Endothelial cell of umbilical vein (primary cell): ENCODE measurements at regions not wholly inside any gene's neighbourhood (a gene's known extent, or its start where the extent isn't known, plus 50 kb on each side); places are given as distances from the start of the nearest gene placed in this dataset.

ENCODE experiments used
- POLR2A ChIP-seq: IDR thresholded peaks from 2 replicates; pipeline ENCODE4 v1.6.1; 2012; ENCODE audit warnings: low read depth, mild to moderate bottlenecking, control low read depth, low read length
- POLR2AphosphoS5 ChIP-seq: IDR thresholded peaks from 2 replicates; pipeline ENCODE4 v1.6.1; 2012; ENCODE audit warnings: low read depth, mild to moderate bottlenecking, control low read depth, low read length, moderate library complexity; ENCODE audit not compliant: insufficient read depth
- TF ChIP-seq, protein P1 (sequence below), 2 donors: IDR thresholded peaks; 1 replicate in 1 of 2; 2 replicates in 1 of 2; pipeline ENCODE4 v1.5.1; 2011; ENCODE audit warnings: low read length in 2 of 2, mild to moderate bottlenecking in 2 of 2, moderate library complexity in 2 of 2, control low read depth in 1 of 2, inconsistent platforms in 1 of 2, low read depth in 1 of 2; ENCODE audit not compliant: insufficient read depth in 1 of 2; ENCODE audit errors: extremely low read depth in 1 of 2
- TF ChIP-seq, protein P2 (sequence below): IDR thresholded peaks from 2 replicates; pipeline ENCODE4 v1.6.1; 2011; ENCODE audit not compliant: insufficient read depth, insufficient read length

DNA sequence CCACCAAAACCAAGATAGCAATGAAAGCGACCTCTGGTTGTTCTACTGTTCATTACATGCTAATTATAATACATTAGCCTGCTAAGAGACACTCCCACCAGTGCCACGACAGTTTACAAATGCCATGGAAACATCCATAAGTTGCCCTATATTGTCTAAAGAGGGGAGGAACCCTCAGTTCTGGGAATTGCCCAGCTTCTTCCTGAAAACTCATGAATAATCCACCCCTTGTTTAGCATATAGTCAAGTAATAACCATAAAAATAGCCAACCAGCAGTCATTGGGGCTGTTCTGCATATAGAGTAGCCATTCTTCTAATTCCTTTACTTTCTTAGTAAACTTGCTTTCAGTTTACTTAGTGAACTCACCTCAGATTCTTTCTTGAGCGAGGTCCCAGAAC is 189.8 kb upstream of the SOX11 start:
- TF ChIP-seq, protein P1, sequence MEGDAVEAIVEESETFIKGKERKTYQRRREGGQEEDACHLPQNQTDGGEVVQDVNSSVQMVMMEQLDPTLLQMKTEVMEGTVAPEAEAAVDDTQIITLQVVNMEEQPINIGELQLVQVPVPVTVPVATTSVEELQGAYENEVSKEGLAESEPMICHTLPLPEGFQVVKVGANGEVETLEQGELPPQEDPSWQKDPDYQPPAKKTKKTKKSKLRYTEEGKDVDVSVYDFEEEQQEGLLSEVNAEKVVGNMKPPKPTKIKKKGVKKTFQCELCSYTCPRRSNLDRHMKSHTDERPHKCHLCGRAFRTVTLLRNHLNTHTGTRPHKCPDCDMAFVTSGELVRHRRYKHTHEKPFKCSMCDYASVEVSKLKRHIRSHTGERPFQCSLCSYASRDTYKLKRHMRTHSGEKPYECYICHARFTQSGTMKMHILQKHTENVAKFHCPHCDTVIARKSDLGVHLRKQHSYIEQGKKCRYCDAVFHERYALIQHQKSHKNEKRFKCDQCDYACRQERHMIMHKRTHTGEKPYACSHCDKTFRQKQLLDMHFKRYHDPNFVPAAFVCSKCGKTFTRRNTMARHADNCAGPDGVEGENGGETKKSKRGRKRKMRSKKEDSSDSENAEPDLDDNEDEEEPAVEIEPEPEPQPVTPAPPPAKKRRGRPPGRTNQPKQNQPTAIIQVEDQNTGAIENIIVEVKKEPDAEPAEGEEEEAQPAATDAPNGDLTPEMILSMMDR (IDR thresholded peaks at IDR 0.05; ENCODE audit: extremely low read depth in 1 of 2, insufficient read depth in 1 of 2, low read depth in 1 of 2, low read length in 2 of 2): no peak
- TF ChIP-seq POLR2AphosphoS5 (no peak), POLR2A (no peak)
- TF ChIP-seq, protein P2, sequence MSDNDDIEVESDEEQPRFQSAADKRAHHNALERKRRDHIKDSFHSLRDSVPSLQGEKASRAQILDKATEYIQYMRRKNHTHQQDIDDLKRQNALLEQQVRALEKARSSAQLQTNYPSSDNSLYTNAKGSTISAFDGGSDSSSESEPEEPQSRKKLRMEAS: no peak
